HepG2 (cell line): ENCODE measurements at regions not wholly inside any gene's neighbourhood (a gene's known extent, or its start where the extent isn't known, plus 50 kb on each side); places are given as distances from the start of the nearest gene placed in this dataset.
A peak's percentile ranks its signal among the peaks of the same experiment; 100 is the strongest.

ENCODE experiments used
- AGO1 ChIP-seq: fragments of 200-400 bp; formaldehyde crosslinking; IDR thresholded peaks from 2 replicates; pipeline ENCODE4 v1.6.1; 2017; ENCODE audit warnings: mild to moderate bottlenecking, low read depth, low read length, moderate library complexity; ENCODE audit not compliant: poor library complexity, severe bottlenecking
- ATF1 ChIP-seq: IDR thresholded peaks from 2 replicates; pipeline ENCODE4 v1.6.1; 2016; ENCODE audit warnings: mild to moderate bottlenecking, control low read depth
- HCFC1 ChIP-seq: fragments of 150-350 bp; IDR thresholded peaks from 2 replicates; pipeline ENCODE4 v1.6.1; 2014; ENCODE audit warnings: low read depth, low read length
- RXRB ChIP-seq: IDR thresholded peaks from 2 replicates; pipeline ENCODE4 v1.6.1; 2016; ENCODE audit warnings: borderline replicate concordance, missing genetic modification reagents, missing compliant biosample characterization
- SP1 ChIP-seq, 2 experiments: fragments of 450-650 bp in 1 of 2; sonication (generic) in 1 of 2; formaldehyde crosslinking in 1 of 2; IDR thresholded peaks; 2 replicates each; pipeline versions ENCODE4 v1.4.0 to v1.6.1; 2016 to 2020; ENCODE audit warnings: missing genetic modification reagents in 1 of 2
- ZNF451 ChIP-seq: sonication (generic); formaldehyde crosslinking; IDR thresholded peaks from 2 replicates; pipeline ENCODE4 v1.5.0; 2020; ENCODE audit warnings: mild to moderate bottlenecking, missing genetic modification reagents
- ZNF546 ChIP-seq: sonication (generic); formaldehyde crosslinking; conservative IDR thresholded peaks from 2 replicates; pipeline ENCODE4 v1.8.1; 2023; ENCODE audit warnings: mild to moderate bottlenecking, missing genetic modification reagents
- ZNF720 ChIP-seq: sonication (generic); formaldehyde crosslinking; IDR thresholded peaks from 2 replicates; pipeline ENCODE4 v1.4.0; 2020; ENCODE audit warnings: missing genetic modification reagents
- ZNF777 ChIP-seq: sonication (generic); formaldehyde crosslinking; IDR thresholded peaks from 2 replicates; pipeline ENCODE4 v1.4.0; 2020; ENCODE audit warnings: missing genetic modification reagents
- TF ChIP-seq, protein P1 (sequence below): sonication (generic); formaldehyde crosslinking; IDR thresholded peaks from 2 replicates; pipeline ENCODE4 v1.4.0; 2020; ENCODE audit warnings: mild to moderate bottlenecking, missing genetic modification reagents
- TF ChIP-seq, protein P2 (sequence below): sonication (generic); formaldehyde crosslinking; IDR thresholded peaks from 2 replicates; pipeline ENCODE4 v1.5.0; 2020; ENCODE audit warnings: missing genetic modification reagents
- TF ChIP-seq, protein P3 (sequence below): sonication (generic); formaldehyde crosslinking; IDR thresholded peaks from 2 replicates; pipeline ENCODE4 v1.5.1; 2020; ENCODE audit warnings: mild to moderate bottlenecking, missing genetic modification reagents, moderate library complexity
- TF ChIP-seq, protein P4 (sequence below): sonication (generic); formaldehyde crosslinking; IDR thresholded peaks from 2 replicates; pipeline ENCODE4 v1.4.0; 2020; ENCODE audit warnings: mild to moderate bottlenecking, missing genetic modification reagents
- TF ChIP-seq, protein P5 (sequence below): sonication (generic); formaldehyde crosslinking; IDR thresholded peaks from 2 replicates; pipeline ENCODE4 v1.4.0; 2020; ENCODE audit warnings: missing genetic modification reagents
- TF ChIP-seq, protein P6 (sequence below): sonication (generic); formaldehyde crosslinking; conservative IDR thresholded peaks from 2 replicates; pipeline ENCODE4 v1.4.0; 2020; ENCODE audit warnings: missing genetic modification reagents
- TF ChIP-seq, protein P7 (sequence below): IDR thresholded peaks from 2 replicates; pipeline ENCODE4 v1.6.1; 2016; ENCODE audit warnings: low read depth, borderline replicate concordance
- TF ChIP-seq, protein P8 (sequence below): sonication (generic); formaldehyde crosslinking; IDR thresholded peaks from 2 replicates; pipeline ENCODE4 v1.9.0; 2021; ENCODE audit warnings: missing genetic modification reagents, borderline replicate concordance

DNA sequence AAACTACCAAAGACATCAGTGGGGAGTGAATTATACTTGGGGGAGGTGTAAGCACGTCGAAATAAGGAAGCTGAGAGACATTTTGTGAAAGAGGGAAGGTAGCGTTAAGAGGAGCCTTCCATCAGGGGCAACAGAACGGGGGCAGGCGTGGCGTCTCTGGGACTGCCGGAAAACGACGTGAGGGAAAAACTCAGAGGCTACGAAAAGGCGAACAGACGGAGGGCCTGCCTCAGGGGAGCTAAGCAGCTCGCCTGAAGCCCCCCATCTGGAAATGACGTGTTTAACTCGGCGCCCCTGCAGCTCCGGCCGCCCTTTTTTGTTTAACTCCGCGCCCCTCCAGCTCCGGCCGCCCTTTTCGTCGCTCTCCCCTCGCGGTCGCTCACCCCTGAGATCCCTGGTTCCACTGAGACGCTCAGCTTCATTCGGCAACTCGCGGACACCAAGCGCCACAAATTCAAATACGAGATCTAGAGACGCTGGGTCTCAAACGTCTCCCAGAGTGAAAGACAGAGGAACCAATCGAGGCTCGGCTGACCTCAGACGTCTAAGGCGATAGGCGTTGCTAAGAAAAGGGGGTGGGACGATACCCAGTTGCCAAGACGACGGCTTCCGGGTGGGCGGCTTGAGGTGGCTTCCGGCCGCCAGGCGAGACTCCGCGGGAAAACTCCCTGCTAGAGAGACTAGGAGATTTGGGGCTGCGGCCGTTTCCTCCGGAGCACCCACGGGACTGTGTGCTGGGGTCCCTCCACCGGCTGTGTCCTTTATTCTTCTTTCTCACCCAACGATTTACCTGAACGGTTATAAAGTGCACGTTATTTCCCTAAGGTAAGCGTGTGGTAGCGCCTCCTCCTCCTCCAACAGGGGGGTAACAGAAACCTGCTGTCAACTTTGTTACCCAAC is 383.2 kb downstream of the ZFHX3 start (continued):
- TF ChIP-seq ZNF451 (0 out of 2 replicates have a peak, but pooled peaks have one; percentile 46), ZNF777 (peak; percentile 72; the same call in 1 of the 2 replicates), SP1 (IDR thresholded peaks at IDR 0.05) (no peak), SP1 (CRISPR knock-in tag; IDR thresholded peaks at IDR 0.05) (0 out of 2 replicates have a peak, but pooled peaks have one; percentile 36), ZNF546 (CRISPR knock-in tag) (peak; percentile 73; the same call in 1 of the 2 replicates), AGO1 (peak; percentile 48), RXRB (CRISPR knock-in tag) (0 out of 2 replicates have a peak, but pooled peaks have one; percentile 19), ATF1 (peak; percentile 91), HCFC1 (no peak), ZNF720 (CRISPR knock-in tag) (no peak)
- TF ChIP-seq, protein P1, sequence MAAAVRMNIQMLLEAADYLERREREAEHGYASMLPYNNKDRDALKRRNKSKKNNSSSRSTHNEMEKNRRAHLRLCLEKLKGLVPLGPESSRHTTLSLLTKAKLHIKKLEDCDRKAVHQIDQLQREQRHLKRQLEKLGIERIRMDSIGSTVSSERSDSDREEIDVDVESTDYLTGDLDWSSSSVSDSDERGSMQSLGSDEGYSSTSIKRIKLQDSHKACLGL (CRISPR knock-in tag), result peak; percentile 62; the same call in 1 of the 2 replicates
- TF ChIP-seq, protein P2, sequence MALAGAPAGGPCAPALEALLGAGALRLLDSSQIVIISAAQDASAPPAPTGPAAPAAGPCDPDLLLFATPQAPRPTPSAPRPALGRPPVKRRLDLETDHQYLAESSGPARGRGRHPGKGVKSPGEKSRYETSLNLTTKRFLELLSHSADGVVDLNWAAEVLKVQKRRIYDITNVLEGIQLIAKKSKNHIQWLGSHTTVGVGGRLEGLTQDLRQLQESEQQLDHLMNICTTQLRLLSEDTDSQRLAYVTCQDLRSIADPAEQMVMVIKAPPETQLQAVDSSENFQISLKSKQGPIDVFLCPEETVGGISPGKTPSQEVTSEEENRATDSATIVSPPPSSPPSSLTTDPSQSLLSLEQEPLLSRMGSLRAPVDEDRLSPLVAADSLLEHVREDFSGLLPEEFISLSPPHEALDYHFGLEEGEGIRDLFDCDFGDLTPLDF, result peak; percentile 86
- TF ChIP-seq, protein P3, sequence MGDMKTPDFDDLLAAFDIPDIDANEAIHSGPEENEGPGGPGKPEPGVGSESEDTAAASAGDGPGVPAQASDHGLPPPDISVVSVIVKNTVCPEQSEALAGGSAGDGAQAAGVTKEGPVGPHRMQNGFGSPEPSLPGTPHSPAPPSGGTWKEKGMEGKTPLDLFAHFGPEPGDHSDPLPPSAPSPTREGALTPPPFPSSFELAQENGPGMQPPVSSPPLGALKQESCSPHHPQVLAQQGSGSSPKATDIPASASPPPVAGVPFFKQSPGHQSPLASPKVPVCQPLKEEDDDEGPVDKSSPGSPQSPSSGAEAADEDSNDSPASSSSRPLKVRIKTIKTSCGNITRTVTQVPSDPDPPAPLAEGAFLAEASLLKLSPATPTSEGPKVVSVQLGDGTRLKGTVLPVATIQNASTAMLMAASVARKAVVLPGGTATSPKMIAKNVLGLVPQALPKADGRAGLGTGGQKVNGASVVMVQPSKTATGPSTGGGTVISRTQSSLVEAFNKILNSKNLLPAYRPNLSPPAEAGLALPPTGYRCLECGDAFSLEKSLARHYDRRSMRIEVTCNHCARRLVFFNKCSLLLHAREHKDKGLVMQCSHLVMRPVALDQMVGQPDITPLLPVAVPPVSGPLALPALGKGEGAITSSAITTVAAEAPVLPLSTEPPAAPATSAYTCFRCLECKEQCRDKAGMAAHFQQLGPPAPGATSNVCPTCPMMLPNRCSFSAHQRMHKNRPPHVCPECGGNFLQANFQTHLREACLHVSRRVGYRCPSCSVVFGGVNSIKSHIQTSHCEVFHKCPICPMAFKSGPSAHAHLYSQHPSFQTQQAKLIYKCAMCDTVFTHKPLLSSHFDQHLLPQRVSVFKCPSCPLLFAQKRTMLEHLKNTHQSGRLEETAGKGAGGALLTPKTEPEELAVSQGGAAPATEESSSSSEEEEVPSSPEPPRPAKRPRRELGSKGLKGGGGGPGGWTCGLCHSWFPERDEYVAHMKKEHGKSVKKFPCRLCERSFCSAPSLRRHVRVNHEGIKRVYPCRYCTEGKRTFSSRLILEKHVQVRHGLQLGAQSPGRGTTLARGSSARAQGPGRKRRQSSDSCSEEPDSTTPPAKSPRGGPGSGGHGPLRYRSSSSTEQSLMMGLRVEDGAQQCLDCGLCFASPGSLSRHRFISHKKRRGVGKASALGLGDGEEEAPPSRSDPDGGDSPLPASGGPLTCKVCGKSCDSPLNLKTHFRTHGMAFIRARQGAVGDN (CRISPR knock-in tag), result peak; percentile 76
- TF ChIP-seq, protein P4, sequence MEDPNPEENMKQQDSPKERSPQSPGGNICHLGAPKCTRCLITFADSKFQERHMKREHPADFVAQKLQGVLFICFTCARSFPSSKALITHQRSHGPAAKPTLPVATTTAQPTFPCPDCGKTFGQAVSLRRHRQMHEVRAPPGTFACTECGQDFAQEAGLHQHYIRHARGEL (CRISPR knock-in tag), result no peak
- TF ChIP-seq, protein P5, sequence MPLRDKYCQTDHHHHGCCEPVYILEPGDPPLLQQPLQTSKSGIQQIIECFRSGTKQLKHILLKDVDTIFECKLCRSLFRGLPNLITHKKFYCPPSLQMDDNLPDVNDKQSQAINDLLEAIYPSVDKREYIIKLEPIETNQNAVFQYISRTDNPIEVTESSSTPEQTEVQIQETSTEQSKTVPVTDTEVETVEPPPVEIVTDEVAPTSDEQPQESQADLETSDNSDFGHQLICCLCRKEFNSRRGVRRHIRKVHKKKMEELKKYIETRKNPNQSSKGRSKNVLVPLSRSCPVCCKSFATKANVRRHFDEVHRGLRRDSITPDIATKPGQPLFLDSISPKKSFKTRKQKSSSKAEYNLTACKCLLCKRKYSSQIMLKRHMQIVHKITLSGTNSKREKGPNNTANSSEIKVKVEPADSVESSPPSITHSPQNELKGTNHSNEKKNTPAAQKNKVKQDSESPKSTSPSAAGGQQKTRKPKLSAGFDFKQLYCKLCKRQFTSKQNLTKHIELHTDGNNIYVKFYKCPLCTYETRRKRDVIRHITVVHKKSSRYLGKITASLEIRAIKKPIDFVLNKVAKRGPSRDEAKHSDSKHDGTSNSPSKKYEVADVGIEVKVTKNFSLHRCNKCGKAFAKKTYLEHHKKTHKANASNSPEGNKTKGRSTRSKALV, result peak; percentile 21; the same call in 1 of the 2 replicates
- TF ChIP-seq, protein P6, sequence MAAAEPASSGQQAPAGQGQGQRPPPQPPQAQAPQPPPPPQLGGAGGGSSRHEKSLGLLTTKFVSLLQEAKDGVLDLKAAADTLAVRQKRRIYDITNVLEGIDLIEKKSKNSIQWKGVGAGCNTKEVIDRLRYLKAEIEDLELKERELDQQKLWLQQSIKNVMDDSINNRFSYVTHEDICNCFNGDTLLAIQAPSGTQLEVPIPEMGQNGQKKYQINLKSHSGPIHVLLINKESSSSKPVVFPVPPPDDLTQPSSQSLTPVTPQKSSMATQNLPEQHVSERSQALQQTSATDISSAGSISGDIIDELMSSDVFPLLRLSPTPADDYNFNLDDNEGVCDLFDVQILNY (CRISPR knock-in tag), result peak; percentile 88
- TF ChIP-seq, protein P7, sequence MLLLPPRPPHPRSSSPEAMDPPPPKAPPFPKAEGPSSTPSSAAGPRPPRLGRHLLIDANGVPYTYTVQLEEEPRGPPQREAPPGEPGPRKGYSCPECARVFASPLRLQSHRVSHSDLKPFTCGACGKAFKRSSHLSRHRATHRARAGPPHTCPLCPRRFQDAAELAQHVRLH (CRISPR knock-in tag), result peak; percentile 63; the same call in 1 of the 2 replicates
- TF ChIP-seq, protein P8, sequence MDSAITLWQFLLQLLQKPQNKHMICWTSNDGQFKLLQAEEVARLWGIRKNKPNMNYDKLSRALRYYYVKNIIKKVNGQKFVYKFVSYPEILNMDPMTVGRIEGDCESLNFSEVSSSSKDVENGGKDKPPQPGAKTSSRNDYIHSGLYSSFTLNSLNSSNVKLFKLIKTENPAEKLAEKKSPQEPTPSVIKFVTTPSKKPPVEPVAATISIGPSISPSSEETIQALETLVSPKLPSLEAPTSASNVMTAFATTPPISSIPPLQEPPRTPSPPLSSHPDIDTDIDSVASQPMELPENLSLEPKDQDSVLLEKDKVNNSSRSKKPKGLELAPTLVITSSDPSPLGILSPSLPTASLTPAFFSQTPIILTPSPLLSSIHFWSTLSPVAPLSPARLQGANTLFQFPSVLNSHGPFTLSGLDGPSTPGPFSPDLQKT (CRISPR knock-in tag), result no peak
